CD4-positive, alpha-beta memory T cell (primary cell): ENCODE measurements at regions not wholly inside any gene's neighbourhood (a gene's known extent, or its start where the extent isn't known, plus 50 kb on each side); places are given as distances from the start of the nearest gene placed in this dataset.

ENCODE experiments used
- CTCF ChIA-PET: fragments of 350-600 bp; sonication (Branson Sonifier 250); formaldehyde crosslinking; loops from one replicate; lab custom pipeline; 2021; ENCODE audit warnings: inconsistent platforms; ENCODE audit not compliant: partially characterized antibody; lab: Charles Lee
- POLR2A ChIA-PET: fragments of 350-600 bp; sonication (Branson Sonifier 250); formaldehyde crosslinking; loops from one replicate; lab custom pipeline; 2021; ENCODE audit not compliant: partially characterized antibody; lab: Charles Lee
- DNase-seq, 5 donors: peaks; one replicate each; pipeline versions ENCODE4 v3.0.0 to v3.0.0-alpha.2; 2020 to 2022; ENCODE audit warnings: mixed read lengths in 1 of 5
- H3K27ac ChIP-seq: one replicate; pipeline ENCODE4 v1.7.0; 2013; ENCODE audit warnings: low read depth, low read length
- H3K27me3 ChIP-seq: 2 replicates; pipeline ENCODE4 v1.7.0; 2013; ENCODE audit warnings: mild to moderate bottlenecking, low read length, moderate library complexity; ENCODE audit not compliant: insufficient read depth
- H3K36me3 ChIP-seq: 2 replicates; pipeline ENCODE4 v1.7.0; 2013; ENCODE audit warnings: mild to moderate bottlenecking, low read length, moderate library complexity; ENCODE audit not compliant: insufficient read depth
- H3K4me1 ChIP-seq: 2 replicates; pipeline ENCODE4 v1.7.0; 2013; ENCODE audit warnings: mild to moderate bottlenecking, low read length, moderate library complexity; ENCODE audit not compliant: insufficient read depth
- H3K4me3 ChIP-seq, 2 donors: one replicate each; pipeline ENCODE4 v1.7.0; 2013; ENCODE audit warnings: low read length in 2 of 2, mild to moderate bottlenecking in 1 of 2
- H3K9me3 ChIP-seq, 2 donors: one replicate each; pipeline ENCODE4 v1.7.0; 2013; ENCODE audit warnings: low read length in 2 of 2, control low read depth in 1 of 2; ENCODE audit not compliant: control insufficient read depth in 1 of 2
- H3K27ac Mint-ChIP-seq, 7 donors: one replicate each; pipeline ENCODE4 v1.8.0; 2020 to 2021; ENCODE audit warnings: mixed read lengths in 7 of 7, mild to moderate bottlenecking in 6 of 7, inconsistent platforms in 3 of 7, moderate library complexity in 3 of 7
- H3K27me3 Mint-ChIP-seq, 2 donors: one replicate each; pipeline ENCODE4 v1.8.0; 2020 to 2021; ENCODE audit warnings: mixed read lengths in 2 of 2
- H3K36me3 Mint-ChIP-seq, 2 donors: one replicate each; pipeline ENCODE4 v1.8.0; 2020 to 2021; ENCODE audit warnings: mixed read lengths in 2 of 2, inconsistent platforms in 1 of 2, mild to moderate bottlenecking in 1 of 2
- H3K4me1 Mint-ChIP-seq, 4 donors: one replicate each; pipeline ENCODE4 v1.8.0; 2020 to 2021; ENCODE audit warnings: mixed read lengths in 4 of 4, mild to moderate bottlenecking in 1 of 4
- H3K4me3 Mint-ChIP-seq, 8 donors: one replicate each; pipeline ENCODE4 v1.8.0; 2020 to 2021; ENCODE audit warnings: mixed read lengths in 8 of 8, mild to moderate bottlenecking in 7 of 8, moderate library complexity in 6 of 8, inconsistent platforms in 3 of 8
- H3K9me3 Mint-ChIP-seq, 8 donors: one replicate each; pipeline ENCODE4 v1.8.0; 2020 to 2021; ENCODE audit warnings: mixed read lengths in 8 of 8, mild to moderate bottlenecking in 5 of 8, inconsistent platforms in 3 of 8, moderate library complexity in 1 of 8
- intact Hi-C: fragments of 100-400 bp; cut with micrococcal nuclease; formaldehyde crosslinking; loops from one replicate; pipeline ENCODE4 v1.15.1; 2023

DNA sequence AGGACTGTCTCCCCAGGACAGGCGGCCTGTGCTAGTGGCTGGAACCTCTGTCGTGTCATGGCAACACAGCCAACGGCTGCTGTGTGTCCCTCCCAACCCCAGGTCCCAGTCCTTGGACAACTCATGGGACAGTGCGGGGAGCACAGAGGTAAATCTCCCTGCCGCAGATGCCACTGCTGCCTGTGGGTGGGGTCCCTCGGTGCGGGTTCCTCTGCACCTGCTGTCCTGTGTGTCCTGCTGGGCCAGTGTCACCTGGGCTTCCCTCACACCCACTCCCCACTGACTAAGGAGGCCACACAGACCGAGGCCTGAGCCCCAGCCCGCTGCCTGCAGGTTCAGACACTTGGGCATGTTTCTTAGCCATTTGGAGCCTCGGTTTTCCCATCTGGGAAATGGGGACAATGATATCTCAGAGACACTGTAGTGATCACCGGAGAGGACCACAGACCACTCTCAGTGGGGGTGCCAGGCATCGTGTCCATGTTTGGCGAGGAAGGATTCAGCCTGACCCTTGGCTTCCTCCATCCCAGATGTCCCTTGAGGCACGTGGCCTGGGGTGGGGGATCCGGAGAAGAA, 96.5 kb downstream of the SIK1 start:
- H3K27ac ChIP-seq: no peak overlapping the region
- no peaks in the 10 kb centered on the region for H3K4me1 ChIP-seq
- H3K4me1 Mint-ChIP-seq: peaks cover 0 to 4% (median 2%) of the 10 kb centered on the region in 4 donors
- ChIA-PET CTCF (no interaction called here), POLR2A (no interaction called here)
- H3K4me3 ChIP-seq: no peak overlapping the region
- H3K4me3 Mint-ChIP-seq: no peak overlapping the region
- H3K27me3 Mint-ChIP-seq: peaks cover 2 to 9% of the 10 kb centered on the region in 2 donors
- H3K27ac Mint-ChIP-seq: no peak overlapping the region
- DNase-seq: no peak
- intact Hi-C loops: no loop called here
- peaks cover 0 to 2% (median 0%) of the 10 kb centered on the region in 8 donors for H3K9me3 Mint-ChIP-seq
- no peaks in the 10 kb centered on the region for H3K36me3 Mint-ChIP-seq
- no peaks in the 10 kb centered on the region for H3K9me3 ChIP-seq
- H3K27me3 ChIP-seq: no peaks in the 10 kb centered on the region
- no peaks in the 10 kb centered on the region for H3K36me3 ChIP-seq

DNA sequence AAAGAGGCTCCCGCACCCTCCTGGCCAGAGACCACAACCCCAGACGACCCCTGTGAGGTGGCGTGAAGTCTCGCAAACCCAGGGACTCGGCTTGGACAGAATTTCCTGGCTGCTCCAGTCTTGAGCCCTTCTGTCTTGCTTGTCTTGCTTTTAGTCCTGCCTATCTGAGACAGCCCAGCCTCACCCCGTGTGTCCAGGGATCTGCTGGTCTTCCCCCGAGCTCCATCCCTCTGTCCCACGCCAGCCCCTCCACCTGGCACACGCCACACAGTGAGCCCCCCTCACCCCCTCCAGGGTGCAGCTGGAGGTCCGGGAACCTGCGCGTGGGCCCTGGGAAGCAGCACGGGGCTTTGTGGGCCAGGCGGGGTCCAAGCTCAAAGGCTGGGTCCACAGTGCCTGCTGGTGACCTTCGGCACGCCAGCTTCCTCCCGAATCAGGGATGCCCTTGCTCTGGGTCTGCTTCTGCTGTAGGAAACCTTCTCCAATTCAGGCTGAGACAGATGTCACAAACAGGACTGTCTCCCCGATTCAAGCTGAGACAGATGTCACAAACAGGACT, 97.1 kb downstream of the SIK1 start:
- ChIA-PET CTCF (no interaction called here), POLR2A (no interaction called here)
- Histone ChIP-seq H3K9me3 (no peaks in the 10 kb centered on the region), H3K36me3 (no peaks in the 10 kb centered on the region), H3K4me3 (no peak overlapping the region), H3K27ac (no peak overlapping the region), H3K4me1 (no peaks in the 10 kb centered on the region), H3K27me3 (no peaks in the 10 kb centered on the region)
- Mint-ChIP-seq H3K9me3 (peaks cover 0 to 2% (median 0%) of the 10 kb centered on the region in 8 donors), H3K4me1 (peaks cover 0 to 4% (median 2%) of the 10 kb centered on the region in 4 donors), H3K27me3 (peaks cover 2 to 10% of the 10 kb centered on the region in 2 donors), H3K36me3 (no peaks in the 10 kb centered on the region), H3K27ac (no peak overlapping the region), H3K4me3 (no peak overlapping the region)
- DNase-seq: no peak
- intact Hi-C loops: no loop called here

- peaks cover 2 to 10% of the 10 kb centered on the region in 2 donors for H3K27me3 Mint-ChIP-seq
- CTCF ChIA-PET: no interaction called here
- POLR2A ChIA-PET: no interaction called here
- H3K9me3 ChIP-seq: no peaks in the 10 kb centered on the region
- H3K4me3 Mint-ChIP-seq: peak overlapping the region in 1 of 8 donors; percentile 12
- DNase-seq: no peak
- no peaks in the 10 kb centered on the region for H3K36me3 Mint-ChIP-seq
- no peaks in the 10 kb centered on the region for H3K4me1 ChIP-seq
- H3K27me3 ChIP-seq: no peaks in the 10 kb centered on the region
- intact Hi-C loops: no loop called here
- no peak overlapping the region for H3K4me3 ChIP-seq
- H3K36me3 ChIP-seq: no peaks in the 10 kb centered on the region
- no peak overlapping the region for H3K27ac Mint-ChIP-seq
- no peaks in the 10 kb centered on the region for H3K9me3 Mint-ChIP-seq
- peaks cover 0 to 4% (median 2%) of the 10 kb centered on the region in 4 donors for H3K4me1 Mint-ChIP-seq
- H3K27ac ChIP-seq: no peak overlapping the region
Measured at GRCh38 chr21:43328958-43329691, 97.8 kb downstream of the SIK1 start.

DNA sequence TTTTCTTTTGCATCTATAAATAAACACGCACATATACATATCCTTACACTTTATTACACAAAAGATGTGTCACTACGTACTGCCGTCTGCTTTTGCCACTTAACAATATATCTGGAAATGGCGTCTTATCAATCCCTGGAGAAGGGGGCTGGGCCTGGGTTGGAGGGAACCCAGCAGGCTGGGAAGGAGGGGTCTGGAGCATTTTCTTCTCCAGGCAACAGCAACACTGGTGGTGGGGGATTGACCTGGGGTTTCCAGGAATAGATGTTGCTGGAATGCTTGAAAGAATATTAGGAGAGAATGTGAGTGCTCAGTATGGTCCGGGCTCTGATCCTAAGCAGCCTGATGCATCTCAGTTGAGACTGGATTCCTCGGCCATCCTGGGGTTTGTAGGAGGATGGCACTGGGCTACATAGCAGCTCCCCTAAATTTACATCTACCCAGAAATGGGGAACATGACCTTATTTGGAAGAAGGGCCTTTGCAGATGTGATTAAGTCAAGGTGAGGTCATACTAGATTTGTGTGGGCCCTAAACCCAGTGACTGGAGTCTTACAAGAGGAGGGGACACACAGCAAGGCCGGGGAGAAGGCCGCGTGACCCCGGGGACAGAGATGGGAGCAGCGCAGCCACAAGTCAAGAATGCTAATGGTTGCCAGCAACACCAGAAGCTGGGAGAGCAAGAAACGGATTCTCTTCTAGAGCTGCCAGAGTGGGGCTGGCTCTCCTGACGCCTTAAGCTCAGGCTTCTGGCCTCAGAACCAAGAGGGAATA, 98.6 kb downstream of the SIK1 start:
- Histone ChIP-seq H3K27ac (no peak overlapping the region), H3K36me3 (no peaks in the 10 kb centered on the region), H3K27me3 (no peaks in the 10 kb centered on the region), H3K9me3 (no peaks in the 10 kb centered on the region), H3K4me3 (no peak overlapping the region), H3K4me1 (no peaks in the 10 kb centered on the region)
- CTCF ChIA-PET: no interaction called here
- H3K36me3 Mint-ChIP-seq: no peaks in the 10 kb centered on the region
- POLR2A ChIA-PET: no interaction called here
- H3K4me1 Mint-ChIP-seq: peaks cover 0 to 4% (median 2%) of the 10 kb centered on the region in 4 donors
- H3K27me3 Mint-ChIP-seq: peaks cover 2 to 10% of the 10 kb centered on the region in 2 donors
- peak overlapping the region in 4 of 7 donors; percentile 3 to 65 (median 34) for H3K27ac Mint-ChIP-seq
- H3K4me3 Mint-ChIP-seq: no peak overlapping the region
- intact Hi-C loops: no loop called here
- H3K9me3 Mint-ChIP-seq: no peaks in the 10 kb centered on the region
- no peak for DNase-seq

DNA sequence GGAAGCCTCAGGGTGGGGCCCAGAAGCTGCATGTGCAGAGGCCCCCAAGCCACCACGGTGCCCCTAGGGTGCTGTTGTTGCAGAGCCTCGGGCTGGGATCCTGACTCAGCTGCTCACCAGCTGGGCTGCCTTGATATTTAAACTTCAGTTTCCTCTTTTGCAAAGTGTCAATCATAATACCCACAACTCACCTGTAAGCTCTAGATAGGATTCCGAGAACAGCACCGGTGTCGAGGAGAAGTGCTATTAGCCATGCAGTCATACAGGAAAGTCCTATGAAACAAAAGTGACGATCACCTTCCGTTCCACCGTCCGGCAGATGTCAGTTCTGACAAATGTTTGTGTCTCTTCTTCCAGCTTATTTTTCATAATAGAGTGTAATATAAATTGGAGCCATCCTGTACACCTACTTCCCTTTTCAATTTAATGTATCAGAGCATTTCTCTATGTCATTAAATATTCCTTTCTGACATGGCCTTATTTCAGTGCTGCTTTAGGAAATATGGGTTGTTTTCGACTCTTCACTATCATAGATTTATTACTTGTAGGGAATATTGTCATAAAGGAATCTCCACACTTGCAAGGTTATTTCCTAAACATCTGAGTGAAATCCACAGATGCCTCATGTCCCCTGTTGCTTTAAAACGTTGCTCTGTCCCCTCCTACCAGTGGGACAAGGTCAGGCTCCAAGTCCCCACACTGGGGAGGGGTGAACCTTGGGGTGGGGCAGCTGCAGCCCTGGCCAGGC, 100.8 kb downstream of the SIK1 start:
- no peak overlapping the region for H3K4me3 Mint-ChIP-seq
- Histone ChIP-seq H3K36me3 (no peaks in the 10 kb centered on the region), H3K27ac (no peak overlapping the region), H3K4me1 (no peaks in the 10 kb centered on the region), H3K4me3 (no peak overlapping the region), H3K27me3 (no peaks in the 10 kb centered on the region), H3K9me3 (no peaks in the 10 kb centered on the region)
- H3K27ac Mint-ChIP-seq: peak overlapping the region in 2 of 7 donors; percentile 5 to 37
- ChIA-PET CTCF (no interaction called here), POLR2A (no interaction called here)
- H3K36me3 Mint-ChIP-seq: no peaks in the 10 kb centered on the region
- H3K9me3 Mint-ChIP-seq: no peaks in the 10 kb centered on the region
- no peak for DNase-seq
- intact Hi-C loops: no loop called here
- peaks cover 0 to 4% (median 2%) of the 10 kb centered on the region in 4 donors for H3K4me1 Mint-ChIP-seq
- H3K27me3 Mint-ChIP-seq: peaks cover 0 to 7% of the 10 kb centered on the region in 2 donors

DNA sequence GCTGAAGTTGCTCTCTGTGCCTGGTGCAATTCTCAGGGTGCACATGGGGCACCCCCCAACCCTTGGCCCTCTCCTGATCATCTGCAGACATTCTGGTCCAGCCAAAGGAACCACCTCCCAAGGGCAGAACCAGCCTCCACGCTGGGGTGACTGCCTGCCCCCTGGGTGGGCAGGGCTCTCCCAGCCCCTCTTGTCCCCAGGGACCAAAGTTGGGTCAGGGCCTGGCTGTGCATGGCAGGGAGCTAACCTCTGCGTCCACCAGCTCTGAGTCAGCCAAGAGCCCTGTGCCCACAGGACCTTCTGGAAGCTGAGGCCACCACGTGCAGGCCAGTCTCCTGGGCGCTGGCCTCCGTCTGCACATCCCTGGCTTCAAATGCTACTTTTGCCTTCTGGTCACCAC, 101.9 kb downstream of the SIK1 start:
- peaks cover 0 to 7% of the 10 kb centered on the region in 2 donors for H3K27me3 Mint-ChIP-seq
- no peak for DNase-seq
- H3K27ac ChIP-seq: no peak overlapping the region
- no peaks in the 10 kb centered on the region for H3K36me3 Mint-ChIP-seq
- no peak overlapping the region for H3K27ac Mint-ChIP-seq
- H3K4me3 ChIP-seq: no peak overlapping the region
- H3K4me1 ChIP-seq: no peaks in the 10 kb centered on the region
- H3K36me3 ChIP-seq: no peaks in the 10 kb centered on the region
- intact Hi-C loops: no loop called here
- no peaks in the 10 kb centered on the region for H3K9me3 ChIP-seq
- no peaks in the 10 kb centered on the region for H3K27me3 ChIP-seq
- H3K4me1 Mint-ChIP-seq: peaks cover 0 to 4% (median 2%) of the 10 kb centered on the region in 4 donors
- CTCF ChIA-PET: no interaction called here
- H3K9me3 Mint-ChIP-seq: no peaks in the 10 kb centered on the region
- POLR2A ChIA-PET: no interaction called here
- H3K4me3 Mint-ChIP-seq: no peak overlapping the region
